HL-60 (cell line): ENCODE measurements at regions not wholly inside any gene's neighbourhood (a gene's known extent, or its start where the extent isn't known, plus 50 kb on each side); places are given as distances from the start of the nearest gene placed in this dataset.

Source experiments
- DNase-seq, 2 experiments: peaks; one replicate each; pipeline ENCODE4 v3.0.0-alpha.2; 2010 to 2020; ENCODE audit warnings: low read depth in 1 of 2, low spot score in 1 of 2
- H3K27ac ChIP-seq: fragments of 250-450 bp; sonication (Bioruptor Pico); replicated peaks from 2 replicates; pipeline ENCODE4 v1.5.1; 2020; ENCODE audit warnings: mild to moderate bottlenecking, moderate library complexity
- H3K27me3 ChIP-seq: fragments of 250-450 bp; sonication (Bioruptor Pico); 2 replicates; pipeline ENCODE4 v1.5.1; 2021; ENCODE audit warnings: mild to moderate bottlenecking, moderate library complexity; ENCODE audit not compliant: insufficient read depth, poor library complexity, severe bottlenecking
- H3K4me3 ChIP-seq: replicated peaks from 2 replicates; pipeline ENCODE4 v1.5.1; 2011; ENCODE audit warnings: mild to moderate bottlenecking, control low read depth, low read length; ENCODE audit not compliant: insufficient read depth
- CTCF ChIP-seq: IDR thresholded peaks from one replicate; pipeline ENCODE4 v1.5.1; 2011; ENCODE audit warnings: low read length, control low read depth, inconsistent platforms; ENCODE audit not compliant: insufficient read depth
- GABPA ChIP-seq: IDR thresholded peaks from 2 replicates; pipeline ENCODE4 v1.6.1; 2012; ENCODE audit warnings: low read depth
- POLR2AphosphoS5 ChIP-seq: IDR thresholded peaks from 2 replicates; pipeline ENCODE4 v1.6.1; 2012; ENCODE audit warnings: low read depth
- REST ChIP-seq: IDR thresholded peaks from 2 replicates; pipeline ENCODE4 v1.6.1; 2012; ENCODE audit warnings: low read depth; ENCODE audit not compliant: insufficient replicate concordance
- SPI1 ChIP-seq: IDR thresholded peaks from 2 replicates; pipeline ENCODE4 v1.6.1; 2012; ENCODE audit warnings: low read depth, mild to moderate bottlenecking, borderline replicate concordance

- no peak overlapping the region for H3K4me3 ChIP-seq
- H3K27me3 ChIP-seq = no peaks in the 10 kb centered on the region
- DNase-seq = no peak
- TF ChIP-seq POLR2AphosphoS5 = no peak
- TF ChIP-seq REST = no peak
- TF ChIP-seq GABPA = no peak
- TF ChIP-seq CTCF = no peak
- TF ChIP-seq SPI1 = no peak
- H3K27ac ChIP-seq = no peak overlapping the region
These were observed 433.3 kb upstream of the EDIL3 start for GRCh38 chr5:84817953-84818352.

- TF ChIP-seq POLR2AphosphoS5 (no peak), REST (no peak), SPI1 (no peak), CTCF (no peak), GABPA (no peak)
- no peak overlapping the region for H3K27ac ChIP-seq
- no peaks in the 10 kb centered on the region for H3K27me3 ChIP-seq
- H3K4me3 ChIP-seq = no peak overlapping the region
- DNase-seq = no peak
These were observed 432.3 kb upstream of the EDIL3 start for GRCh38 chr5:84816746-84817547.

GRCh38 chr5:84816160-84816559, 431.5 kb upstream of the EDIL3 start:
- TF ChIP-seq REST (no peak), POLR2AphosphoS5 (no peak), GABPA (no peak), SPI1 (no peak), CTCF (no peak)
- DNase-seq = no peak
- no peaks in the 10 kb centered on the region for H3K27me3 ChIP-seq

More at GRCh38 chr5:84816160-84816559, 431.5 kb upstream of the EDIL3 start:
- no peak overlapping the region for H3K4me3 ChIP-seq
- no peak overlapping the region for H3K27ac ChIP-seq
